ENCODE measurements at regions not wholly inside any gene's neighbourhood (a gene's known extent, or its start where the extent isn't known, plus 50 kb on each side); places are given as distances from the start of the nearest gene placed in this dataset.

DNA sequence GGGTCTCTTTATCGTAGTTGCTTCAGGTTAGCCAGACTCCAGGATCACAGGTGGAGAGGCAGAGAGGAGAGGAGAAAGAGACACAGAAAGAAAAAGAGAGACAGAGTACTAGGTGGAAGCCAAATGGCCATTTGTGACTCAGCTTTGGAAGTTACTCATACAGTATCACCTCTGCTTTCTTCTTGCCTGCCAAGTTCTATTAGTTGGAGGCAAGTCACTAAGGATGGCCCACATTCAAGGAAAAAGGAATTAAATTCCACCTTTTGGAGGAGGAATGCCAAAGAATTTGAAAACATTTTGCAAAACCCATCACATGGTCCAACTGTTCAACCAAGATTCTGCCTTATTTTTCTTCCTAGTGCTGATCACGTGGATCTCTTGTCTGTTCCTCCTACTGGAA is 291.1 kb downstream of the CHL1 start:
- no peaks in the 10 kb centered on the region; the same call in 1 of the 2 replicates for H3K4me1 ChIP-seq (ENCODE audit: insufficient read depth)
- H3K79me2 ChIP-seq (ENCODE audit: insufficient read depth), result no peaks in the 10 kb centered on the region
- in situ Hi-C loops (cut with MboI), result no loop called here
- no peak overlapping the region for H3K4me3 ChIP-seq
- H3F3A ChIP-seq (ENCODE audit: insufficient read depth), result no peaks in the 10 kb centered on the region; the same call in 1 of the 2 replicates
- no peak overlapping the region for H3K27ac ChIP-seq
- H2AFZ ChIP-seq, result no peak overlapping the region
- H3K9me3 ChIP-seq (ENCODE audit: low read depth), result no peaks in the 10 kb centered on the region
- no peaks in the 10 kb centered on the region for H3K9me2 ChIP-seq (ENCODE audit: insufficient read depth)
- no peaks in the 10 kb centered on the region for H4K20me1 ChIP-seq (ENCODE audit: insufficient read depth)
- H3K9ac ChIP-seq, result no peak overlapping the region
- no peak overlapping the region for H3K4me2 ChIP-seq (ENCODE audit: unreplicated experiment)
- H3K27me3 ChIP-seq (replicated peaks; ENCODE audit: insufficient read depth), result no peaks in the 10 kb centered on the region
- WGBS, 2 experiments (ENCODE audit: low coverage in 1 of 2, low lambda C conversion rate in 2 of 2, missing lambda C conversion rate in 2 of 2), result 23 to 31% methylated on average over 2 of the region's 2 CpGs
- H3K36me3 ChIP-seq (ENCODE audit: low read depth), result no peaks in the 10 kb centered on the region
- no peak for TF ChIP-seq EZH2phosphoT487 (IDR thresholded peaks at IDR 0.05; ENCODE audit: insufficient read depth, low read depth)
- no peak for TF ChIP-seq EZH2 (IDR thresholded peaks at IDR 0.05; ENCODE audit: insufficient read depth, poor library complexity, severe bottlenecking)
- peak; percentile 51 for DNase-seq

DNA sequence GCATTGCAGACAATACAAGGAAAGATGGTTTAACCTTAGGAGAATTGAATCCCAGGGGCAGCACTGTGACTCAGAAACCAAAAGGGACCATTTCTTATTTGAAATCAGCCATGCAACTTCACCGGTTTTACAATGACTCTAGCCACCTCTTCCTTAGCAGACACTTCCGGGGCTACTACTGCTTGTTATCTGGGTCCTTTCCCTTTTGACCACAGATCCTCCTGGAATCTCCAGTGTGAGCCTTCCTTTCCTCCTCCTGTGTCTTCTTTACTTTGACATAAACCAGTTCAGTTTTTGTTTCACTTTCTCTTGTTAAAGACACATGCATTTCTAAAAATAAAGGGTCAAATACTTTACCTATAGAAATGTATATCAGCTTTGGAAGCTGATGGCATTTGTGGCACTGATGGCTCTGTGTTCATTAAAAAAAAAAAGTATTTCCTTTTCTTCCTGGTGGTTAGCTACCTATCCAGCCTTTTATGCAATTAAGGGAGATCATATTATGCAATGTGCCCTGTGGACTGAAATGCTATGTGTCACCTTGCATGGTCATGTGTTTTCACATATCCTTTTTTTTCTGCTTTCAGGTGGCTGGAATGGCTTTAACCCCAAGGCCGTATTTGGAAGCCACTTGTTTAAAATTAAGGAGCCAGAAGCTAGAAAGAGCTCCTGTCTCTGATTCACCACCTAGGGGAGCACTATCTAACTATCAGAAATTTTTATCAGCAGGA is 296.2 kb downstream of the CHL1 start:
- H3K4me2 ChIP-seq (ENCODE audit: unreplicated experiment), result no peak overlapping the region
- H2AFZ ChIP-seq, result no peak overlapping the region
- no peak for DNase-seq
- no peaks in the 10 kb centered on the region for H3K9me2 ChIP-seq (ENCODE audit: insufficient read depth)
- no peaks in the 10 kb centered on the region for H3K27me3 ChIP-seq (replicated peaks; ENCODE audit: insufficient read depth)
- WGBS, 2 experiments (ENCODE audit: low coverage in 1 of 2, low lambda C conversion rate in 2 of 2, missing lambda C conversion rate in 2 of 2), result 58 to 62% methylated on average over 3 of the region's 3 CpGs
- no peaks in the 10 kb centered on the region for H3K9me3 ChIP-seq (ENCODE audit: low read depth)
- H3K4me3 ChIP-seq, result no peak overlapping the region
- H3F3A ChIP-seq (ENCODE audit: insufficient read depth), result no peaks in the 10 kb centered on the region
- TF ChIP-seq EZH2phosphoT487 (IDR thresholded peaks at IDR 0.05; ENCODE audit: insufficient read depth, low read depth), result no peak
- TF ChIP-seq EZH2 (IDR thresholded peaks at IDR 0.05; ENCODE audit: insufficient read depth, poor library complexity, severe bottlenecking), result no peak
- no peaks in the 10 kb centered on the region for H4K20me1 ChIP-seq (ENCODE audit: insufficient read depth)
- no peak overlapping the region for H3K27ac ChIP-seq
- in situ Hi-C loops (cut with MboI), result no loop called here
- H3K79me2 ChIP-seq (ENCODE audit: insufficient read depth), result no peaks in the 10 kb centered on the region
- no peaks in the 10 kb centered on the region for H3K4me1 ChIP-seq (ENCODE audit: insufficient read depth)
- no peaks in the 10 kb centered on the region for H3K36me3 ChIP-seq (ENCODE audit: low read depth)
- H3K9ac ChIP-seq, result no peak overlapping the region

DNA sequence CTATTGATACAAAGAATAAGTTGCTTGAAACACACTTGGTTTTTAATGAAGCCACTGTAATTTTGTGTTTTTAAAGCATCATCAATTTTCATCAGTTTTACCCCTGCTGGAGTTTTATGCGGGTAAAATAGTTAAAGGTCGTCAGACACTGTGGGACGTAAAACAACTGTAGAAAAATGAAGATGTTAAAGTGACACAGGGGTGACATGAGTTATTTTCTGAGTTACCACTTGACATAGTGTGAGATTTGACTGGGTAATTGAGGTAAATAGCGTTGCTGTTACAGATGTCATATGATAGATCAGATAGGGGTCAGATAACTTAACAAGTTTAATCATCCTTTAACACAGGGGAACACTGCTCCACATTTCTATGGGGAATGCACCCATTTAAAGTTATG is 297.6 kb downstream of the CHL1 start:
- no peaks in the 10 kb centered on the region for H3K27me3 ChIP-seq (replicated peaks; ENCODE audit: insufficient read depth)
- H3F3A ChIP-seq (ENCODE audit: insufficient read depth), result no peaks in the 10 kb centered on the region
- H3K9me2 ChIP-seq (ENCODE audit: insufficient read depth), result no peaks in the 10 kb centered on the region
- H3K9ac ChIP-seq, result no peak overlapping the region
- in situ Hi-C loops (cut with MboI), result no loop called here
- DNase-seq, result no peak
- no peaks in the 10 kb centered on the region for H4K20me1 ChIP-seq (ENCODE audit: insufficient read depth)
- no peaks in the 10 kb centered on the region for H3K9me3 ChIP-seq (ENCODE audit: low read depth)
- H3K4me3 ChIP-seq, result no peak overlapping the region
- H3K27ac ChIP-seq, result no peak overlapping the region
- H3K4me2 ChIP-seq (ENCODE audit: unreplicated experiment), result no peak overlapping the region
- no peak overlapping the region for H2AFZ ChIP-seq
- H3K36me3 ChIP-seq (ENCODE audit: low read depth), result no peaks in the 10 kb centered on the region
- 61 to 66% methylated on average over 4 of the region's 4 CpGs for WGBS, 2 experiments (ENCODE audit: low coverage in 1 of 2, low lambda C conversion rate in 2 of 2, missing lambda C conversion rate in 2 of 2)
- H3K4me1 ChIP-seq (ENCODE audit: insufficient read depth), result no peaks in the 10 kb centered on the region
- TF ChIP-seq EZH2phosphoT487 (IDR thresholded peaks at IDR 0.05; ENCODE audit: insufficient read depth, low read depth) (no peak), EZH2 (IDR thresholded peaks at IDR 0.05; ENCODE audit: insufficient read depth, poor library complexity, severe bottlenecking) (no peak)
- no peaks in the 10 kb centered on the region for H3K79me2 ChIP-seq (ENCODE audit: insufficient read depth)

DNA sequence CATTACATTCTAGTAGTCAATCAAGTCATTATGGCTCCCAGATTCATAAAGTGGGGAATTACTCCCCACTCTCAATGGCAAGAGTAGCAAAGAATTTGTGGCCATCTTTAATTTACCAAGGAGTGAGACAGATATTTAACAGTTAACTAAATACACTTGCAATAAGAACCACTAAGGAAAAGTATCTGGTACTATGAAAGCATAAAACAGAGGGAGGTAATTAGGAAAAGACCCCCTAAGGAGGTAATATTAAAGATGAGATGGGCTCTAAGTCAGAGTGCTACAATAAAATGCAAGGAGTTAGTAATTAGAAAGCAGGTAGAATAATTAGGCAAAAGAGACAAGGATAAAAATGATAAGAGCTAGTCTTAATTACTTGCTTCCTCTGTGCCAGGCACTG is 301.9 kb downstream of the CHL1 start:
- Histone ChIP-seq H3K4me2 (ENCODE audit: unreplicated experiment) (no peak overlapping the region), H3K9me3 (ENCODE audit: low read depth) (no peaks in the 10 kb centered on the region), H3K4me1 (ENCODE audit: insufficient read depth) (no peaks in the 10 kb centered on the region), H3K36me3 (ENCODE audit: low read depth) (no peaks in the 10 kb centered on the region), H3K27me3 (replicated peaks; ENCODE audit: insufficient read depth) (no peaks in the 10 kb centered on the region), H3F3A (ENCODE audit: insufficient read depth) (no peaks in the 10 kb centered on the region), H3K4me3 (no peak overlapping the region), H3K9me2 (ENCODE audit: insufficient read depth) (no peaks in the 10 kb centered on the region), H3K79me2 (ENCODE audit: insufficient read depth) (no peaks in the 10 kb centered on the region), H2AFZ (no peak overlapping the region), H3K27ac (no peak overlapping the region), H3K9ac (no peak overlapping the region), H4K20me1 (ENCODE audit: insufficient read depth) (no peaks in the 10 kb centered on the region)
- DNase-seq, result no peak
- in situ Hi-C loops (cut with MboI), result no loop called here
- TF ChIP-seq EZH2phosphoT487 (IDR thresholded peaks at IDR 0.05; ENCODE audit: insufficient read depth, low read depth) (no peak), EZH2 (IDR thresholded peaks at IDR 0.05; ENCODE audit: insufficient read depth, poor library complexity, severe bottlenecking) (no peak)
